ENCODE measurements at regions not wholly inside any gene's neighbourhood (a gene's known extent, or its start where the extent isn't known, plus 50 kb on each side); places are given as distances from the start of the nearest gene placed in this dataset.

DNA sequence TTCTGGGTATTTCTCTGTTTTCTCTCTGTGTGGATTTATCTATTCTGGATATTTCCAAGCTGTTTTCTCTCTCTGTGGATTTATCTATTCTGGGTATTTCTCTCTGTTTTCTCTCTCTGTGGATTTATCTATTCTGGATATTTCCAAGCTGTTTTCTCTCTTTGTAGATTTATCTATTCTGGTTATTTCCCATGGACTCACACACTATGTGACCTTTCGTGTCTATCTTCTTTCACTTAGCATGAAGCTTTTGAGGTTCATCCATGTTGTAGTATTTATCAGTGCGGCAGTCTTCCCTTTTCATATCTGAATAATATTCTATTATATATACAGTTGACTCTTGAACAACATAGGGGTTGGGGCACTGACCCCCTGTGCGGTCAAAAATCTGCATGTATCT lies 435.0 kb upstream of the CNTNAP2 start:
- no peaks in the 10 kb centered on the region for H3K9me3 ChIP-seq (replicated peaks; ENCODE audit: control insufficient read depth, insufficient read depth, low read length)
- ChIA-PET POLR2A (no interaction called here), SMC1A (ENCODE audit: uncharacterized antibody, unreplicated experiment) (no interaction called here), RAD21 (ENCODE audit: unreplicated experiment) (no interaction called here), CTCF (no interaction called here)
- no peaks in the 10 kb centered on the region for H3K27me3 ChIP-seq (replicated peaks in 1 of 2; ENCODE audit: control insufficient read depth in 2 of 2, insufficient read depth in 2 of 2, low read length in 1 of 2)
- ATAC-seq: no peak
- H4K20me1 ChIP-seq (ENCODE audit: control insufficient read depth, insufficient read depth): no peaks in the 10 kb centered on the region
- H3K79me2 ChIP-seq (ENCODE audit: control insufficient read depth, insufficient read depth, low read length): no peaks in the 10 kb centered on the region
- no peak overlapping the region for H2AFZ ChIP-seq (ENCODE audit: control insufficient read depth, low read depth, low read length)
- H3K4me3 ChIP-seq: no peak overlapping the region
- in situ Hi-C loops (cut with MboI) (no loop called here), intact Hi-C loops (cut with micrococcal nuclease; ENCODE audit: unreplicated experiment) (no loop called here)
- BruUV-seq (replicated peaks): no TSS peak
- no peak overlapping the region for H3K27ac ChIP-seq (ENCODE audit: control insufficient read depth, insufficient read depth)
- no peaks in the 10 kb centered on the region for H3K4me1 ChIP-seq (ENCODE audit: control insufficient read depth, insufficient read depth, low read length)
- H3K4me2 ChIP-seq (ENCODE audit: control insufficient read depth, insufficient read depth): no peak overlapping the region
- H3K36me3 ChIP-seq (ENCODE audit: control insufficient read depth in 2 of 2, insufficient read depth in 2 of 2, low read length in 1 of 2): no peaks in the 10 kb centered on the region
- TF ChIP-seq, protein P1, sequence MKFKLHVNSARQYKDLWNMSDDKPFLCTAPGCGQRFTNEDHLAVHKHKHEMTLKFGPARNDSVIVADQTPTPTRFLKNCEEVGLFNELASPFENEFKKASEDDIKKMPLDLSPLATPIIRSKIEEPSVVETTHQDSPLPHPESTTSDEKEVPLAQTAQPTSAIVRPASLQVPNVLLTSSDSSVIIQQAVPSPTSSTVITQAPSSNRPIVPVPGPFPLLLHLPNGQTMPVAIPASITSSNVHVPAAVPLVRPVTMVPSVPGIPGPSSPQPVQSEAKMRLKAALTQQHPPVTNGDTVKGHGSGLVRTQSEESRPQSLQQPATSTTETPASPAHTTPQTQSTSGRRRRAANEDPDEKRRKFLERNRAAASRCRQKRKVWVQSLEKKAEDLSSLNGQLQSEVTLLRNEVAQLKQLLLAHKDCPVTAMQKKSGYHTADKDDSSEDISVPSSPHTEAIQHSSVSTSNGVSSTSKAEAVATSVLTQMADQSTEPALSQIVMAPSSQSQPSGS (IDR thresholded peaks at IDR 0.05; ENCODE audit: low read length): no peak
- no peak for TF ChIP-seq LARP7 (IDR thresholded peaks at IDR 0.05)
- no peak for TF ChIP-seq SMC3 (IDR thresholded peaks at IDR 0.05; ENCODE audit: borderline replicate concordance, low read length)
- no peak for FAIRE-seq
- no peak for DNase-seq (ENCODE audit: low read depth, low spot score)
- 0% methylated on average over 3 of the region's 3 CpGs for WGBS (ENCODE audit: insufficient coverage, insufficient replicate concordance, low lambda C conversion rate, missing lambda C conversion rate)
- no peak overlapping the region for H3K9ac ChIP-seq (ENCODE audit: control insufficient read depth, insufficient read depth, low read length)

DNA sequence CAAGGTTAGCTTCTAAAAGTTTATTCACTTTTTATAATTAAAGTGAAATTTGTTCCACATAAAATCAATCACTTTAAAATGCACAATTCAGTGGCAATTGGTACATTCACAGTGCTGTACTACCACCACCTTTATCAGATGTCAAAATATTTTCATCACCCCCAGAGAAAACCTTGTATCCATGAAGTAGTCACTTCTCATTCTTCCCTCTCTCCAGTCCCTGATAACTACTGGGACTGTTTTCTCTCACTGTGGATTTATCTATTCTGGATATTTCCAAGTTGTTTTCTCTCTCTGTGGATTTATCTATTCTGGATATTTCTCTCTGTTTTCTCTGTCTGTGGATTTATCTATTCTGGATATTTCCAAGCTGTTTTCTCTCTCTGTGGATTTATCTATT lies 435.4 kb upstream of the CNTNAP2 start:
- intact Hi-C loops (cut with micrococcal nuclease; ENCODE audit: unreplicated experiment) (no loop called here), in situ Hi-C loops (cut with MboI) (no loop called here)
- Histone ChIP-seq H3K27ac (ENCODE audit: control insufficient read depth, insufficient read depth) (no peak overlapping the region), H3K9ac (ENCODE audit: control insufficient read depth, insufficient read depth, low read length) (no peak overlapping the region), H3K4me2 (ENCODE audit: control insufficient read depth, insufficient read depth) (no peak overlapping the region), H3K9me3 (replicated peaks; ENCODE audit: control insufficient read depth, insufficient read depth, low read length) (no peaks in the 10 kb centered on the region), H3K27me3 (replicated peaks in 1 of 2; ENCODE audit: control insufficient read depth in 2 of 2, insufficient read depth in 2 of 2, low read length in 1 of 2) (no peaks in the 10 kb centered on the region), H2AFZ (ENCODE audit: control insufficient read depth, low read depth, low read length) (no peak overlapping the region), H3K4me1 (ENCODE audit: control insufficient read depth, insufficient read depth, low read length) (no peaks in the 10 kb centered on the region), H4K20me1 (ENCODE audit: control insufficient read depth, insufficient read depth) (no peaks in the 10 kb centered on the region), H3K36me3 (ENCODE audit: control insufficient read depth in 2 of 2, insufficient read depth in 2 of 2, low read length in 1 of 2) (no peaks in the 10 kb centered on the region), H3K4me3 (no peak overlapping the region), H3K79me2 (ENCODE audit: control insufficient read depth, insufficient read depth, low read length) (no peaks in the 10 kb centered on the region)
- CTCF ChIA-PET: no interaction called here
- POLR2A ChIA-PET: no interaction called here
- RAD21 ChIA-PET (ENCODE audit: unreplicated experiment): no interaction called here
- TF ChIP-seq POLR2A (IDR thresholded peaks at IDR 0.05; ENCODE audit: low read depth, low read length) (no peak), MEF2A (IDR thresholded peaks at IDR 0.05; ENCODE audit: insufficient read depth, low read depth, low read length) (no peak), FOXM1 (IDR thresholded peaks at IDR 0.05; ENCODE audit: low read depth, low read length) (no peak), RUNX3 (IDR thresholded peaks at IDR 0.05; ENCODE audit: low read length) (no peak), YY1 (IDR thresholded peaks at IDR 0.05; ENCODE audit: low read depth, low read length) (no peak), SREBF2 (IDR thresholded peaks at IDR 0.05; ENCODE audit: low read length) (no peak), CHD2 (IDR thresholded peaks at IDR 0.05; ENCODE audit: borderline replicate concordance, low read depth, low read length) (no peak), BHLHE40 (IDR thresholded peaks at IDR 0.05; ENCODE audit: borderline replicate concordance in 1 of 2, low read depth in 2 of 2, low read length in 1 of 2) (no peak)
- TF ChIP-seq, protein P2, sequence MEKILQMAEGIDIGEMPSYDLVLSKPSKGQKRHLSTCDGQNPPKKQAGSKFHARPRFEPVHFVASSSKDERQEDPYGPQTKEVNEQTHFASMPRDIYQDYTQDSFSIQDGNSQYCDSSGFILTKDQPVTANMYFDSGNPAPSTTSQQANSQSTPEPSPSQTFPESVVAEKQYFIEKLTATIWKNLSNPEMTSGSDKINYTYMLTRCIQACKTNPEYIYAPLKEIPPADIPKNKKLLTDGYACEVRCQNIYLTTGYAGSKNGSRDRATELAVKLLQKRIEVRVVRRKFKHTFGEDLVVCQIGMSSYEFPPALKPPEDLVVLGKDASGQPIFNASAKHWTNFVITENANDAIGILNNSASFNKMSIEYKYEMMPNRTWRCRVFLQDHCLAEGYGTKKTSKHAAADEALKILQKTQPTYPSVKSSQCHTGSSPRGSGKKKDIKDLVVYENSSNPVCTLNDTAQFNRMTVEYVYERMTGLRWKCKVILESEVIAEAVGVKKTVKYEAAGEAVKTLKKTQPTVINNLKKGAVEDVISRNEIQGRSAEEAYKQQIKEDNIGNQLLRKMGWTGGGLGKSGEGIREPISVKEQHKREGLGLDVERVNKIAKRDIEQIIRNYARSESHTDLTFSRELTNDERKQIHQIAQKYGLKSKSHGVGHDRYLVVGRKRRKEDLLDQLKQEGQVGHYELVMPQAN (conservative IDR thresholded peaks at IDR 0.05): no peak
- TF ChIP-seq, protein P3, sequence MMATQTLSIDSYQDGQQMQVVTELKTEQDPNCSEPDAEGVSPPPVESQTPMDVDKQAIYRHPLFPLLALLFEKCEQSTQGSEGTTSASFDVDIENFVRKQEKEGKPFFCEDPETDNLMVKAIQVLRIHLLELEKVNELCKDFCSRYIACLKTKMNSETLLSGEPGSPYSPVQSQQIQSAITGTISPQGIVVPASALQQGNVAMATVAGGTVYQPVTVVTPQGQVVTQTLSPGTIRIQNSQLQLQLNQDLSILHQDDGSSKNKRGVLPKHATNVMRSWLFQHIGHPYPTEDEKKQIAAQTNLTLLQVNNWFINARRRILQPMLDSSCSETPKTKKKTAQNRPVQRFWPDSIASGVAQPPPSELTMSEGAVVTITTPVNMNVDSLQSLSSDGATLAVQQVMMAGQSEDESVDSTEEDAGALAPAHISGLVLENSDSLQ (IDR thresholded peaks at IDR 0.05): no peak
- DNase-seq (ENCODE audit: low read depth, low spot score) (no peak), ATAC-seq (no peak), FAIRE-seq (no peak)
- SMC1A ChIA-PET (ENCODE audit: uncharacterized antibody, unreplicated experiment): no interaction called here
- no TSS peak for BruUV-seq (replicated peaks)
